NCI-H2029 (cell line): ENCODE measurements at regions not wholly inside any gene's neighbourhood (a gene's known extent, or its start where the extent isn't known, plus 50 kb on each side); places are given as distances from the start of the nearest gene placed in this dataset.
"Not testable (repeated sequence)": the region's sequence is repeated elsewhere in the genome, so short reads cannot be mapped to it uniquely, and the experiment has no call there.

ENCODE experiments used
- DNase-seq: peaks from one replicate; lab custom pipeline; 2025; lab: John Stamatoyannopoulos, UW

DNA sequence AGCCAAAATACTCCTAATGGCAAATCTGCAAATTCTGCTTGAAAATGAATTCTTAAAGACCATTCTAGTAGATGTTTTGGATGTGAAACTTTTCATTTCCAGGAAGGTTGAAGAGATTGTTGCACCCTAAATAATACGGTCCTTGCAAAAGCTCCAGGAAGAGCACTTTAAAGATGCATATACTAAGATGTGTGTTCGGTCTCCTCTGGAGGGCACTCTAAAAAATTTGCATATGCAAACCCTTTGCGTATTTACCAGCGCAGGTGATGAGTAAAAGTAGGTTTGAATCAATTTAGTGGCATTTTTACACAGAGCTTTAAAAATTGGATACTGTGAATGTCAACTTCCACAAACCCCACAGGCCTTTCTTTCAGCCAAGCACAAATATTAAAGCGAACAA lies 378.1 kb upstream of the SORCS1 start:
- no peak for DNase-seq

DNA sequence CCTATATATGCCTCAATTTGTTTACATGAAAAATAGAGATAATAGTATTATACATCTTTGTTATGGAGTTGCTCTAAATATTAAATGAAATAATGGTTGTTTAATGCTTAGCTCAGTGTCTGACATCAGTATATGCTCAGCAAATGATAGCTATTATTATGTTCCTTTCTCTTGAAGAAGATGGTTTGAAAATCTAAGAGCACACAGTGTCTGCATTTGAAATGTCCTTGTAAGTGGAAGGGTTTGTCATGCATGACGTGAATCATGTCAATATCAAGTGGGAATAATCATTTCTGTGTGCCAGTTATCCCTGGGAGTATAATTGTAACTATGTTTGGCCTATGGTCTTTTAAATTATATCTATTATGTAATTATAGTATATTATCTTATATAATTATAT lies 377.5 kb upstream of the SORCS1 start:
- no peak for DNase-seq

DNA sequence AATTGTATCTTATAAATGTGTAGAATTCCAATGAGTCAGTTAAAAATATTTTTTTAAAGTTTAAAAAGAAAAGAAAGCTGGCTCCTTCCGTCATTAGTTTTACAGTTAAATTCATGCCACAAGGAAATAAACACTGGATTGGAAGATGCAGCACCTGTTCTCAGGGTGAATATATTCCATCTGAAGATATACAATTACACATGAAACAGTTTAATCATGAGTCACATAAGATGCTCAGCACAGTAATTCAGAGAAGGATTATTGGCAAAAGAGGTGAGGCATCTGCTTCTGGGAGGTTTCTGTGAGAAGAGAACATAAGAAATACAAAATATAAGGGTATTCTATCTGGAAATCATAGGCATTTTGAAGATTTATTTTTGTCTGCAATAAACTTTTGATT lies 376.5 kb upstream of the SORCS1 start:
- no peak for DNase-seq

DNA sequence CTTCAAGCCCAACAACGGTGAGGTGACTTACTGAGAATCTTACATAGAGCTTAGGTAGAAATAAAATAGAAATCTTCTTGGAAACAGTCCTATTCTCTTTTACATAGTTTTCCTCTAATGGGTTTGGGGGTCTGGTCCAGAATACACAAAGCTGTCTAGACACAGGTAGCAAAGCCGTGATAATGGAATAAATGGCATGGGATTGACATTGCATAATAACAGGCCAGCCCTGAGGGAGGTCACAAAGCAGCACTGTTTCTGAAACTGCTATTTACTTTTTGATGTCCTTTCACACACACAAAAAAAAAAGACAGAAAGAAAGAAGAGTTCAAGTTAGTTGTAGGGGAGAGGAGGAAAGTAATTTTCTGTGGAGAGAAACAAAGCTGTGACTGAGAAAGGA lies 364.8 kb upstream of the SORCS1 start:
- DNase-seq = no peak

DNA sequence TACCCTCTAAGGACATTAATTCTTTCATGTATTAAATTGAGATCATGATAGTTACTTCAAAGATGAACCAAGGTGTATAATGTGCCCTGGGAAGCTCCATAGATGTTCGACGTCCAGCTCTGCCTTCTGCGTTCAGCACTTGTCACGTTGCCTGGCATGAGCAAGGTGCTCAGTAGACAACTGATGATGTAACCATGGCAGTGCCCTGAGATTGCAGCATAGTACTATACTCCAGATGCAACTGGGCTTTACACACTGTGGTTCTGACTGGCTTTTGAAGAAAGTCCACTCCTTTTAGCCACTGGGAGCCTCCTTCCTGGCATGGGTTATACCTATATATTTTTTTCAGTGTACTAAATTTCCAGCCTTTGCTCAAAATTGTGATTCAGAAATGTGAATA lies 355.8 kb upstream of the SORCS1 start:
- no peak for DNase-seq

DNA sequence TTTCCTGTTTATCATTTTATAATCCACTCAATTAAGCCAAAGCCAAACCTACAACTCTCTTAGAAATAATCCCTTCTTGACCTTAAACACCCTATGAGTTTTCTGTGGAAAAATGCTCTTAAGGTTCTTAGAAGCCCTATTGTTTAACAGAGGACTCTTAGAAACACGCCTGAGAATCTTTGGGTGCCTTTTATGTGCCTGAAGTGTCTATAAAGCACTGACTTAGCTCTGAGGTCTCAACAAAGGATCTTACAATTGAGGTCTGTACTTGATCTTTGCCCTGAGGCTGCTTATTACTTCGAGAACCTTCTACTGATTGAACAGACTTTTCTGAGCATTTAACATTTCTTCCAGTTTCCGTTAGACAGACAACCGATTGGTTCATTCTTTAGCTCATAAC lies 353.3 kb upstream of the SORCS1 start:
- DNase-seq = no peak

DNA sequence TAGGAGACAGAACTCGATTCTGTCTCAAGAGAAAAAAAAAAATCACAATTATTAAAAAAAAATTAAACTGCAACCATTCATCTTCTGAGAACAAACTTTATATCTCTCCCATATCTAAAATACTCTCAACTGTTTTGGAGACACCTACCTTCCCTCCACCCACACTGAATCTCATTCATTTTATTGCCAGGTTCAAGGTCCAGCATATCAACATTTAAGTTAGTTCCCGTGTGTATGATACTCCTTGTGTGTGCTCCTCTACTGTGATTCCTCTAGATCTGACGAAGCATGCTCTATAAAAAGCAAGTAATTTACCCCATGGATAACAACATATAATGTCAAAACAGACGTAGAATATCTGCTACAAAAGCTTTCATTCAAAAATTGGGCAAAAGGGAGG lies 351.8 kb upstream of the SORCS1 start:
- no peak for DNase-seq

DNA sequence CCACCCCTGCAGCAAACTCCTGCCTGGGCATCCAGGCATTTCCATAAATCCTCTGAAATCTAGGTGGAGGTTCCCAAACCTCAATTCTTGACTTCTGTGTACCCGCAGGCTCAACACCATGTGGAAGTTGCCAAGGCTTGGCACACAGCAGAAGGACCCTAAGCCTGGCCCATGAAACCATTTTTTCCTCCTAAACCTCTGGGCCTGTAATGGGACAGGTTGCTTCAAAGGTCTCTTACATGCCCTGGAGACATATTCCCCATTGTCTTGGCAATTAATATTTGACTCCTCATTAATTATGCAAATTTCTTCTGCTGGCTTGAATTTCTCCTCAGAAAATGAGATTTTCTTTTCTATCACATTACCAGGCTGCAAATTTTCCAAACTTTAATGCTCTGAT lies 339.5 kb upstream of the SORCS1 start:
- DNase-seq = not testable (repeated sequence)

DNA sequence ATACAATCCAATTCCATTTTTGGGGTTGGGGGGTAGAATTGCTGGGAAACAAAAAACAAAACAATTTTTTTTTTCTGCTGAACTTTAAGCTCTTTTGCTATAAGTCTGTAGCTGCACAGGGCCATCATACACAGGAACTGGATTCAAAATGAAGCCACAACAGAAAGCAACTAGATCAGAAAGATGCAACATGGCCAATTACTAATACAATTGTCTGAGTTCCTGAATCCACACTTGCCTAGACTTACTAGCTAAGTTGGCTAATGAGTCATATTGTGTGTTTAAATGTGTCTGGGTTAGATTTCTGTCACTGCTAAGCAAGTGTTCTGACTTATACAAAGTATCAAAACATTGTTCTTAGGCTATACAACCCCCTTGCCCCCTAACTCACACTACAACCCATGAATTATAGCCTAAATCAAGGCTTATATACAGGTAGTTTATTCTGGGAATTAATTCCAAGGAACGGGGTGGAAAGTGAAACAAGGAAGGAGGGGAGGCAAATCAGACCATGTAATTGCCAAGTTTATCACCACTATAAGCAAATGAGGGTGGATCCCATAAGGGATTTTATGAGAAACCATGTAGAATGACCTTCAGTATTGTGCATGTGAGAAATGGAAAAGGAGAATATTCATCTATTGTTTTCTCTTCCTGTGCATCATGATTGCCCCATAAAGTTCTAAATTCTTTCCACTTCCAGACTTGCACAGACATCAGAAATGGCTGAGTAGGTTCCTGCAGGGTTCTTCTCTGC lies 337.9 kb upstream of the SORCS1 start:
- no peak for DNase-seq

DNA sequence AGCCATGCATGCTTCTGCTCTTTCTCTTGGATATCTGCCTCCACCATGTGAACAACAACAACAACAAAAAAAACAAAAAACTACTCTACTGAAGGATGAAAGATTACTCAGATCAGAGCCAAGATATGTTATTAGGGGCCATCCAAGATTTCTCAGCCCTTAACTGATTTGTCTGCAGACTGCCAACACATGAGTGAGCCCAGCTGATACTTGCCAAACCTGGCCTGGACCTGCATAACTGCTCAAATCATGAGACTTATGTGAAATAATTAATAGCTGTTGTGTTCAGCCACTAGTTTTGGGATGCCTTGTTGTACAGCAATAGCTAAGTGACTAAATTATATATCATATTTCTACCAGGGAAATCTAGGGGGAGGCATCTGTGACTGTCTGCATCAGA lies 334.5 kb upstream of the SORCS1 start:
- no peak for DNase-seq

DNA sequence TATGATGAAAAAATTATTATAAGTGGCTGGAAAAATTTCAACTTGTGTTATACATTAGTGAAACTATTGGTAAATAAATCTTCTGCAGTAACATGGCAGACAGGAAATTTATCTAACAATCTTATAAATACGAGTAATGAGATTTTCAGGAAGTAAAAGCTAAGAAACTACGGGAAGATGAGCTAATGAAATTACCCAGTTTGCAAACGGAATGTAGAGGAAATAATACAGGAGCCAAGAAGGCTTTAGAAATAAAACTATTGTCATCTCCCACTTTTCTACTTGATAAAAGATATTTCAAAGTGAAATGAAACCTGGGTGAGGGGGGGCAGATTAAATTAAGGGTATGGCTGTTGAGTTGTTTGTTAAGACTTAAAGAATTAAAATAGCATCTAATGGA lies 332.5 kb upstream of the SORCS1 start:
- DNase-seq = no peak

DNA sequence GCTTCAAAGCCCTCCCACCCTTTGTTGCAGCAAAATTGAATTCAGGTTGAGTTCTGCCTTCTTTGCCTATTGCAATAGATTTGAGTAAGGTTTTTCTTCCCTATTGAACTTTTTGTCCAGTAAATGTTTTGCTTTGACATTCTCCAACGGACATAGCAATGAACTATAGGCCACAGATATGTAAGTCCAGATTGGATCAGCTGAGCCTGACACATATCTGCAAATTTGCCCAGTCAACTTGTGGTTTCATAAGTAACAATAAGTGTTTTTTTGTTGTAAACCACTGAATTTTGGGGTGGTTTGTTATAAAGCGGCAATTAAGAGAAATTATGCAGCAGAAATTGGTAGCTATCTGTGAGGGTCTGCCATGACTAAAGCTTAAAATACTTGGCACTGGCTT lies 332.1 kb upstream of the SORCS1 start:
- DNase-seq = no peak

DNA sequence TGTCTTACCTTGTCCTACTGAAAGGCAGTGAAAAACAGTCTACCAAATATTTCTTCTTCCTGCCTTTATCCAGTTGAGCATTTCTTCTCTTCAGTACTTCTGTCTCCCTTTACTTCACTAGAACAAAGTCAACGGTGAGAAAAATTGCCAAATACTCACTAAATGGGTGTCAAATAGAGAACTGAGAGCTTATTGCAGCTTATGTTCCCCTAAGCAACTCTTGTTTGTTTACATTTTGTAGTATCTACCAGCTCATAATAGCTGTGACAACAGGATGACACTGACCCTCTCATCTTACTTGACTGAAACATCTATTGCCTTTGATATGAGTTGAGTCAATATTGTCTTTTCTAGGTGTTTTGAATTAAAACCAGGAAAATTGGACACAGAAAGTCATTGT lies 327.9 kb upstream of the SORCS1 start:
- DNase-seq = peak; percentile 24

DNA sequence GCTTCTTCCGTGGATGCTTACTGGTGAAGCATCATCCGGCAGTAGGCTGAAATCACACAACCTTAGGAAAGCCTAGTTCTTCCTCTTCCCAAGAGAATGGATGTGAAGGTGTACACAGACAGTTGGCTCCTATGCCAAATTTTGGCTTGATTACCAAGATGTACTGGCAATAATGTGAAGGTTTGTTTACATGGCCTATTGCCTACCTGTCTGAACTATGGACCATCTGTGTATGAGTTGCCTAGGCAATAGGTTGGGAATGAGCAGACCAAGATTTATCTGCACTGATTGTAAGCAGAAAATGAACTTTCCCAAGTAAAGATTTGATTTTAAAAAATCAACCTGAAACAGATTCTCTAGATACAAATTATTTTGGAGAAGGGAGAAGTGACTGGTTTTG lies 325.9 kb upstream of the SORCS1 start:
- DNase-seq = no peak

DNA sequence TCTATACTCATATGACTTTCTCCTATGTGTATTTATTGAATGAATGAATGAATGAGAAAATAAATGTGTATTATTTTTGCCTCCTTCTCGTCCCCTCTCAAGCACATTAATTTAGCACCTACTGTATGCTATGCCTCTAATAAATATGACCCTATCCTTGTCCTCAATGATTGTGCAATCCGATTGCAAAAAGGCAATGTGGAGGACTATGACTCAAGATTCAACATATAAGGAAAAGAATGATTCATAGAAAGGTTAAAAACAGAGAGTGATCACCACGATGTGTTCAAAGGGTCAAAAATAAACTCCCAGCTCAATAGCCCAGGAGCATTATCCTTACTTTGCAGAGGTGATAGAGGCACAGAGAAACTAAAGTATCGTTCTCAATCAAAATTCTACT lies 322.8 kb upstream of the SORCS1 start:
- no peak for DNase-seq

DNA sequence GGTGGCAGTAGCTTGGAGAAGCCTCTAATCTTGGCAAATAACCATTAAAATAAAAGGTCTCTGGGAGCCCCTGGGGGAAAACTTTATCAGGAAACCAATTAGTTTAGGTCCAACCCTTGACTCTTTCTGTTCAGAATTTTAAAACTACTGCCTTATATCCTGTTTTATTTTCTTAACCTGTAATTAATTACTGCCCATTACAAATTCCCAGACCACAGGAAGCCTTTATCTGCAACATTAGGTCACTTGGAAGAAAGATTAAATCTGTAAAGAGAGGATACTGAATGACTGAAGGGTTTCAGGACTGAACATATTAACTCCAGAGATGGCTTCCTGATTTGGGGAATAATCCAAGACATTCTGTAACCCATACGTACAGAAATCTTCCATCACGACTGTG lies 320.5 kb upstream of the SORCS1 start:
- no peak for DNase-seq

DNA sequence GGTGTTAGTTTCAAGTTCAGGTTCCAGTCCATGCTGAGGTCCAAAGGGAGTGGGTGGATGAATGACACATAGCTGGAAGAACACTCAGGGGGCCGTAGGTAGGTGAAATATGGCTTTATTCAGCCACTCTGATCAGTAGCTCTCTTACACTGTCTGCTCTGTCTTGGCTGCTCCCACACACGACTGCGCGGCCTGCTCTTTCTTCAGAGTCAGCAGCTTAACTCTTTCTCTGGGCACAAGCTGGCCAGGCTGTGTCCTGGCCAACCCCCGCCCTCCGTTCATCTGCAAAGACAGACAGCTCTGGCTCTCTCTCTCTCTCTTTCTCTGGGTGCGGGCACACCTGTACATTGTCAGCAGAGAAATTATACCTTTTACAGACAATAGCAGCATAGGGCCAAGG lies 317.4 kb upstream of the SORCS1 start:
- DNase-seq = no peak

DNA sequence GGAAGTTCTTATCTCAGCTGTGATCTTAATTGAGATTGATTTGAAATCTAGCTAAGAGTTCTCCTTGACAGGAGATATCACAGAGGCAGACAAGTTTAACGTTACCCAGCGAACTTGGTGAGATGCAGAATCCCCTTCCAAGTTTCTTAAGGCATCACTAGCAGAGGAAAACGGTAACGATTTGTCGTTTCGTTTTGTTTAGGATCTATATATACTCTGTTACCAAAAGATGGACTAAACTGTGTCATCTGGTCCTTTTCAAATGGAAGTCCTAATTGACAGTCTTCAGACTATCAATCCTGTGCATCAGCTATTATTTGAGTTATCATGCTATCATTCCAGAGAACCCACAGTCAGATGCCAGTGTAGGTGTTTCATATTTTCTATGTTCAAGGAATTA lies 316.7 kb upstream of the SORCS1 start:
- DNase-seq = no peak

DNA sequence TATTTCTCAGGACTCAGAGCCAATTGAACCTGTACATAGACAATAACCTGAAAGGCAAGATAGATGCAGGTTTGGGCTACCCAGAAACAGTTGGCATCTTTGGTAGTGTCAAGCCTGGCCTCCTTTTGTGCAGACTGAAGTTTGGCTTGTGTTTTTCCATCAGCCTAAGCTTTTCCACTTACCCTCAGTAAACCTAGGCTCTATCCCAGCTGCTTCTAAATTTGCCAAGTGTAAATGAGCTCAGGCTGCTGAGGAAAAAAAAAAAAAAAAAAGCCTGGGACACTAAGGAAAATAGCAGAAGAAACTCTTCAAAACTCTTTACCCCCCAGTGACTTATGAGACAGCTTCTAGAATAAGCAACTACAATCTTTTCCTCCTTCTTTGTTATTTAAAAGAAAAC lies 316.3 kb upstream of the SORCS1 start:
- no peak for DNase-seq

DNA sequence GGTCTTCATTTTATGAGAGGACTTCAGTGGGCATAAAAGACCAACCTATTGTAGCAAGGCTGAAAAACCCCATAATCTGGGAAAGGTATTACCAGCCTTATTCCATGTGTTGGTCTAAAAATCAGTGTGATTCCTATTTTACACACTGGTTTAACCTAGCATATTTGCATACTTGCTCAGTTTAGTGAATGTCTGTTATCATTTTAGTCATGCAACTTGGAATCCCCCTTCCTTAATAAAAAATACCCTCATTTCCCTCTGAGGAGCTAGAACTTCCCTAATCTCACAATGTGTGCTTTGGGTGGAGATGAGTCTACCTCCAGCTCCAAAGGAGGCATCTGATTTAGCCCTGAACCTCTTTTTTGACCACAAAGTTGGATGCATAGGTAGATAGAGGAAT lies 312.8 kb upstream of the SORCS1 start:
- no peak for DNase-seq

DNA sequence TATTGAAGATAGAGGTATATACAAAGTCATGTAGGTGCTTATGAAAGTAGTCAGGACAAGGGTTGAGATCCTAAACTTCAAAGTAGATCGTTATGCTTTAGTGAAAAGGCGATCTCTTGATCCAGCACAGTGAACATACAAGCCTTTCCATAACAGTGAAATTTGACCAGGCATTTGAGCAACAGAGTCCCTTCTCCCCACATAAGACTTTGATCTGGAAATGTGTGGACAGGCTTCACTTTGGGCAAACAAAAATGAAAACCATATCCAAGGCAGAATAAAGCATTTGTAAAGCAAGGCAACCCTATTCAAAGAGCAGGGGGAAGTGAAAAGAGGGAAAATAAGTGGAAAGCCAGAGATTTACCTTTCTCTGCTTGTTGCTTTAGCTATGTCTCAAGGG lies 311.9 kb upstream of the SORCS1 start:
- no peak for DNase-seq

DNA sequence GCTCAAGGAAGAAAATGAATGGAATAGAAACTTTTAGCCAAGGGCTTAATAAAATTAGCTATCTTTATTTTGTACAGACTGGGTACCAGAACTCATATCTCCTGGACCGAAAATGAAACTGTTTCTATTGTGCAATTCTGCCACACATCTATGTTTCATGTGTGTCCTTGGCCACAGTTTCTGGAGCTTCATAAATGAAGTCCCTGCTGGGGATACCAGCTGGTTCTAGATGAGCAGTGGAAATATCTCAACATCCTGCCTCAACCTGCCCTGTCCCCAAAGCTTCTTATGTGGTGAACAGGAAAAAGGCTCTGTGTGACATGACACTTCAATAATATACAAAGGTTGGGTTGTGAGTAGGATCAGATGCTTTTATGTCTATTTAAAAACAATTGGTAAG lies 310.1 kb upstream of the SORCS1 start:
- DNase-seq = no peak

DNA sequence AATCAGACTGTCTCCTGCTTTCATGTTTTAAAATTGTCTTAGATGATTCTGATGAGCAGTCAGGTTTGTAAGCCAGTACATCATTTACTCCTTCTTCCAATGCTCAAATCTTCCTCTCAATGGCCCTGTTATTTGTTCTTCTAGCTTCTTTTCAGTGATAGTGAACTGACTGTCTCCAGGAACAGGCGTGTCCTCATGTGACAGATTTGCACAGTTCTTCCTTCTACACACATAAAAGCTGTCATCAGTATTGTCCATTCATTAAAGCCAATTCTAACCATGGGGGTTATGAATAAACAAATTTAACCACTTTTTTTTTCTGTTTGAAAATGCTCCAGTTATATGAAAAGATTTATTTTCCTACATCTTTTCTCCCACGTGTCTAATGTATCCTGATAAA lies 308.7 kb upstream of the SORCS1 start:
- no peak for DNase-seq

DNA sequence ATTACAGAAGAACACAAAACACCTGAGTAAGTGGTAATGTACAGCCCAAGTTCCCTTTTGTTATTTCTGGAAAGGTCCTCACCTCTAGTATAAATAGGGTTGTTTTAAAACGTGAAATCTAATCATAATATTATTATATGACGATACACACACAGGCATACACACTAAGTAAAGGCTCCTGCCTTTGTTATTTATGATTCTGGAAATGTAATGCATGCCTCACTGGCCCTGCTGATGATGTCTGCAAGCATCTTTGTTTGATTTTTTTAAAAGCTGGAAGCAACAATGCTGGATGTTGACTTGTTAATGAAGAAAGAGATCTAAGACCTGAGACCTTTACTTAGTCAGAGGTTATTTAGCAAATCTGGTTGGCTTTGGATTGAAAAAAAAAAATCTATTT lies 307.4 kb upstream of the SORCS1 start:
- DNase-seq = no peak

DNA sequence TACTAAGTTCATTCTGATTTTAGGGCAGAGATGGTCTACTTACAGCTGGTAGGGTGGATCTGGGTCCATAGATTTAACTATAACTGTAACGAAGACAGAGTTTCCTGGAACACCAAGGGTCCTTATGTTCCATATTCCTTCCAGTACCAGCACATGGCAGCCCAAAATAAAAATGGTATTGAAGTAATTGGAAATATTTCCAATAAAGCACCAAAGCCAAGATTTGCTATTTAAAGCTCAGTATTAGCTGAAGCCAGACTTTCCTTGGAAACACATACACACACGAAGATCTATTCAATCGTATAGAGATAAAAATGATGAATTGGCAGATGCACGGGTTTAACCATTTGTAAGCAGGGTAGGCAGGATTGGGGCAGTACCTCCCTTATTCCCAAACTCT lies 289.1 kb upstream of the SORCS1 start:
- no peak for DNase-seq
